ENCODE measurements at regions not wholly inside any gene's neighbourhood (a gene's known extent, or its start where the extent isn't known, plus 50 kb on each side); places are given as distances from the start of the nearest gene placed in this dataset.
A peak's percentile ranks its signal among the peaks of the same experiment; 100 is the strongest.
"Not testable (repeated sequence)": the region's sequence is repeated elsewhere in the genome, so short reads cannot be mapped to it uniquely, and the experiment has no call there.

DNA sequence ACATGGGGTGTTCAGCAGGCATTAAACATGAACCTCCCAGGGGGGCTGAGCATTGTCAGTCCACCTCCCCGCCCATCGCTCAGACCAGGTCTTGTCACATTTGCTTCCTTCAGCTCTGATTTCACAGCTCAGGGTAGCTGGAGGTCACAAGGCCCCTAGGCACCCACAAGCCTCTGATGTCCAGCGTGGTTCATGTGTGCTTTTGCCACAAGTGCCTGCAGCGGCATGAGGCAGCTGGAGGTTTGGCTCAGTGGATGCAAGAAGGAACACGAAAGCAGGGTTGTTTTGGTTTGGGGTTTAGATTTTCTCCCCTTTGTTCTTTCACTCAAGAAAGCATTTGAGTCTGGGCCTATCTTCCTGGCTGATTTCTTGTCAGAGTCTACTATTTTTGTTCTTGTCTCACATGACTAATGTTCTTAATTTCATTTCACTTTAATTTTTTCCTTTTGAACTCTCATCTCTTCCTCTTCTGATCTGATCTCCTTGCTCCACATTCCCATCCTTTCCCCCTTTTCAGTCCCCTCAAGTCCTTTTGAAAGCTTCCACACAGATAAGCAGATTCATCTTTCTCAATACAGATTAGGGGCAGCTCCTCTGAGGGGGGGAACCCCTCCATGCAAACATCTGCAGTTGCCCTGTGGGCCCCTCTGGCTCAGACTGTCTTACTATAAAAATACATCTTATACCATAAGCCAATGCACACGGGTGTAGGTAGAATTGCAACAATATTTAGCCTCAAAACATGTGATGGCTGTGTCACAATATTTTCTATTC is 68.1 kb upstream of the CEP85L start:
- DNase-seq = peak; percentile 28

DNA sequence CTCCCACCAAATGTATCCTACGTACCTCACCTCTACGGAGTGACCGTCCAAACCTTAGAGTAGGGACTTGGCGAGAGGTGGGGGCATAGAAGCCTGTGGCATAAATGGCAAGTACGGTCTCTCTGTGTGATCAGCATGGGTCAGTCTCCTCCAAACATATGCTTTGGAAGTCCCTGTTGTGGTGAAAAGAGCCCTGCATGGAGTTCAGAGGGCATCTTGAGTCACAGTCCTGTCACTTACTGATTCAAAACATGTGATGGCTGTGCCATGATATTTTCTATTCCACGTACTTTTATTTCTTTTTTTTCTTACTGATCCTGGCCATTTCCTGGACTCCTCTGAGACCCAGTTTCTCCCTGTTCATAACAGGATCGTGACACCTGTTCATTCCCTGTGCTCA is 67.5 kb upstream of the CEP85L start:
- DNase-seq = no peak

DNA sequence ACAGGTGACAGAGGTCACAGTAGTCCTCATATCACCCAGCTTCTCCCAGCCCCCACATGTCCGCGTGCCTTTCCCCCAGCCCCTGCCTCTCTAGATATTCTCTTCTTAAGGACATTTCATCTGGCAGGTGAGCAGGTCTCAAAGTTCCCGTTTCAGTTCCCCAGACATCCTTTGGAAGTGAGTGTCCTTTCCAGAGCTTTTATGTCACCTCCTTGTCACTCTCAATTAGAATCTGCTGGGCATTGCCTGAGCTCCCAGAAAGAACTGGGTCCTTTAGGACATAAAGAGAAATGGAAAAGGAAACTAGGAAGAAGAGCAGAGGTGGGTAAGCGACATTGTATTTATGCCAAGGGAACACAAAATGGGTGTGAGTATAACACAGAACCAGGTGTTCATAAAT is 66.9 kb upstream of the CEP85L start:
- DNase-seq = no peak

DNA sequence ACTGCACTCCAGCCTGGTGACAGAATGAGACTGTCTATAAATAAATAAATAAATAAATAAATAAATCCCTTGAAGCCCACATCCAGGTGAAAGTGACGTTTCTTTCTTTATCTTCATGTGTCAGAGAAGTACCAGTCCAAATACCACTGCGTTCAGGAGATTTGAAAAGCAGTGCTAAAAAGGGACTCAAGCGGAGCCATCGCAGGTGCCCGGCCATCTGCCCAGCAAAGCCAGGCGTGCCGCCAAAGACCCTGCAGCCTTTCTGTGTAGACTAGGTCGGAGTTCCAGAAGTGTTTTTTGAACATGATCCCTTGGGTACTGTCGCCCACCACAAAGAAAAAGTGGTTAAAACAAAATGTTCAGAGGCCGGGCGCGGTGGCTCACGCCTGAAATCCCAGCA is 65.7 kb upstream of the CEP85L start:
- DNase-seq = no peak

DNA sequence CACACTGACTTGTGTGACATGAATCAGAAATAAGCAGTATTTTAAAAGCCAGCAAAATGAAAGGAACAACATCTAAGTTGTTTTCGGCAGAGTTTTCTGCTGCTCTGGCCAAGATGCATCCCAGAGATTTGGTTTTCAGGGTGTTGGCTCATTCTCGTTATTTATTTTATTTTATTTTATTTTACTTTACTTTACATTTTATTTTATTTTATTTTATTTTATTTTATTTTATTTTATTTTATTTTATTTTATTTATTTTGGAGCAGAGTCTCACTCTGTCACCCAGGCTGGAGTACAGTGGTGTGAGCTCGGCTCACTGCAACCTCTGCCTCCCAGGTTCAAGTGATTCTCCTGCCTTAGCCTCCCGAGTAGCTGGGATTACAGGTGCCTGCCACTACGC is 64.5 kb upstream of the CEP85L start:
- DNase-seq = not testable (repeated sequence)

DNA sequence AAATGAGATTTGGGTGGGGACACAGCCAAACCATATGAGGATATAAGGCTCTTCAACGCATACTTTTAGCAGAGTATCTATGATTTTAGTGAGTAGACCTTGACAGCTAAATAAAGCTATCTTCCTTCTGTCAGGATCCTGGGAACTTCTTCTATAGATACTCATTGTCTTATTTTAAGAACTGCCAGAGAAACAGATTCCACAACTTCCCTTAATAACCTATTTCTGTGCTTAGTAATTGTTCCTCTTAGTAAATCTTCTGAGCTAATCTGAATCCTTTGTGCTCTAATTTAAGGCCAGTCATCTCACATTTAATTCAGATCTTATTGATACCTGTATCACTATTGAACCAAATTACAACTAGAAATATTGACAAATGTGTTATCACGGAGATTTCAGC is 64.0 kb upstream of the CEP85L start:
- DNase-seq = no peak

DNA sequence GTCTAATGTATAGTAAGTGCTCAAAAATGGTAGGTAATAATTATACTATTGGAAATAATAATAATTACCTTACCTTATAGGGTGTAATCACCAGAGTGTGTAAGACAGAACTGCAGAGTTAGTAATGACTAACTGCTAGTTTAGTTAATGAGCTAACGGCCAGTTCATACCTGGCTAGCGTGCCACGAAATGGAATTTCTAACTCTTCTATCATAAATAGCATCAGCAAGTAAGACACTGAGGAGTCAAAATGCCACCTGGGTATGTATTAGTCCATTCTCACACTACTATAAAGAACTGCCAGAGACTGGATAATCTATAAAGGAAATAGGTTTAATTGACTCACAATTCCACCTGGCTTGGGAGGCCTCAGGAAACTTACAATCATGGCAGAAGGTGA is 63.4 kb upstream of the CEP85L start:
- DNase-seq = no peak

DNA sequence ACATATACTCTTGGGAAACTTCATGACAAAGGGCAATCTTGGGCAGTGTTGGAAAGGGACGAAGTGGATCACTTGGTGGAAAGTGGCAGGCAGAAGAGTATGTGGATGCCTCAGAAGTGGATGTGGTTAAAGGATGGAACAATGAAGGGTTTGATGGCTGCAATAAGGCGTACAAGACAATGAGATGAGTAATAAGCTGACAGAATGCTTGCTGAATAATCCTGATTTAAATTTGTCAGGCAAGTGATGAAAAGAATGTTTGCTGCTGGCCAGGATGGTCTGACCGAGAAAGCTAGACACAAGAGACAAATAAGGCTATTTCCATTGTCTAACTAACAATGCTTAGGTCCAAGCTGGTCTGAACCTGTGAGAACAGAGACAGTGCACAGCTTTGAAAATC is 61.6 kb upstream of the CEP85L start:
- no peak for DNase-seq

DNA sequence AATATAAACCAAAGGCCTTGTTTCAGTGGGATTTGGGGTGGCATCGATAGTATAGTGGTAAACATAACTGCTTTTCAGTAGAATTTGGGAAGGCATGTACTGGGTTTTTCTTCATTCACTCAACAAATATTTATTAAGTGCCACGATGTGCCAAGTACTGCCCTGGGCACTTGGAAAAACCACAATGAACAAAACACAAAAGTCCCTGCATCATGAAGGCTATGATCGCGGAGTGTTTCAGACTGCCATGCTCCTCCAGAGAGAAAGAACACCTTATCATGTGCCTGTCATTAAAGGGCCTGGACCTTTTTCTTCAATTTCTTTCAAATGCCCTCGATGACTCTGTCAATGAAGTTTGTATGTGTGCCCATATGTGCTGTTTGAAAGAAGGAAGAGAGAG is 59.2 kb upstream of the CEP85L start:
- DNase-seq = no peak

DNA sequence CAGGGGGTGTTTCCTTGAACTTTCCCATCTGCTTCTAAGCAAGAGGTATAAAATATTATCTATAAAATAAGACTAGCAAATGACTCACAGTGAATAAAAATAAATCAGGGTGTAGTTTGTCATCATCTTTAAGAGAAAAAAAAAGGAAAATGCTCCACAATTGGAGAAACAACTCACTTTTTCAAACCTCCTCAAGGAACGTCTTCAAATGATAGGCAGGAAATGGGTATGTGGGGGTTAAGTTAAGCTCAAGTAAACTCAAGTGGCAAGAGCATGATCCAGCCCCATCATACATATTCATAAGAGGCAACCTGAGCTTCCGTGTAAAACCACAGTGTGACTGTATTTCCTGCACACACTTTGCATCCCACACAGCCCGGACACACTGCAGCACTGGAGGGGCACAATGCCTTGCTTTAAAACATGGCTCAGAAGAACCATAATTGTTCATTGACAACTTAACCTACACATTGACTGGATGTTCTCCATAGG is 58.5 kb upstream of the CEP85L start:
- DNase-seq = peak; percentile 42

DNA sequence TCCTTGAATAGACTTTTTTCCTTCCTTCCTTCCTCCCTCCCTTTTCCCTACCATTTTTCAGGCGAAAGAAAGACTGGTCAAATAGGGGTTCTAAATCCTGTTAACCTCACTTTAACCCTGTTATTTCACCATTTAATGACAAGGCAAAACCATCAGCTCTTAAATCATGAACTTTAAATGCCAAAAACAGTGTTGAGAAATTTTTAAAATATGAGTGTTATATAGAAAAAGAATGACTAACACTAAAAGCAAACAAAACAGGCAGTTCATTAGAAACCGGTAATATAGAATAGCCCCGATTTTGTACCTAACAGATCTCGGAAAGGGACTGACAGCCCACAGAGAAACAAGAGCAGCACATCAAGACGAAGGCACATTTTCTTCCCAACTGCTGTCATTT is 57.4 kb upstream of the CEP85L start:
- DNase-seq = no peak

DNA sequence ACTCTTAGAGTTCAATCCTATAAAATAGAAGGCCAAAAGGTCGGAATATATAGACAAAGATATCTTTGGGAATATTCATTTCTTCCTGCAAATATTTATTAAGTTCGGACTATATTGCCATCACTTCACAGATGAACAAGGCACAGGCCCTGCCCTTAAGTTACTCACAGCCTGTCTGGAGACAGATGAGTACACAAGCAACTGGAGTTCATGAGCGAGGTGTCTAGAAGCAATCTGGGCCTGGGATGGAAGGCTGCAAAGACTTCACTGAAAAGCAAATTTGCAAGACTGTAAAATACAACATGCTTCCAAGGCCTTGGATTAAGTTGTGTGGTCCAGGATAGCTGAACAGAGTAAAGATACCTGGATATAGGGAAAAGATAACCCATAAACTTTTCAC is 56.7 kb upstream of the CEP85L start:
- no peak for DNase-seq

DNA sequence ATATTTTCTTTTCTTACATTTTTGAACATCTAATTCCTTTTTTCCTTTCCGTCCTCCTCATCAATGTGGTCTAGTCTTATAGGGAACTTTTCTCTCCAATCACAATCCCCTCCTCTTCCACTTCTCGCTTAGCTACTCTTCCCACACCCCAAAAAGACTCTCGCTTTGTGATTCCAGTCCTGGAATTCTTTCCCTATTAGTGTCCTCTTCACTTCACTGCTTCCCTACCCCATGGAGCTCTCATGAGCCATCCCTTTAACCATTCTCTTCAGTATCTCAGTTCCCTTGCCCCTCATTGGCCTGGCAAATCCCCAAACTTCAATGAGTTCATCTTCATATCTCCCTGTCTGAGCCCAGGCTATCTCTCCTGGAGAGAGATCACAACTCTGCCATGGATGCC is 55.3 kb upstream of the CEP85L start:
- DNase-seq = no peak

DNA sequence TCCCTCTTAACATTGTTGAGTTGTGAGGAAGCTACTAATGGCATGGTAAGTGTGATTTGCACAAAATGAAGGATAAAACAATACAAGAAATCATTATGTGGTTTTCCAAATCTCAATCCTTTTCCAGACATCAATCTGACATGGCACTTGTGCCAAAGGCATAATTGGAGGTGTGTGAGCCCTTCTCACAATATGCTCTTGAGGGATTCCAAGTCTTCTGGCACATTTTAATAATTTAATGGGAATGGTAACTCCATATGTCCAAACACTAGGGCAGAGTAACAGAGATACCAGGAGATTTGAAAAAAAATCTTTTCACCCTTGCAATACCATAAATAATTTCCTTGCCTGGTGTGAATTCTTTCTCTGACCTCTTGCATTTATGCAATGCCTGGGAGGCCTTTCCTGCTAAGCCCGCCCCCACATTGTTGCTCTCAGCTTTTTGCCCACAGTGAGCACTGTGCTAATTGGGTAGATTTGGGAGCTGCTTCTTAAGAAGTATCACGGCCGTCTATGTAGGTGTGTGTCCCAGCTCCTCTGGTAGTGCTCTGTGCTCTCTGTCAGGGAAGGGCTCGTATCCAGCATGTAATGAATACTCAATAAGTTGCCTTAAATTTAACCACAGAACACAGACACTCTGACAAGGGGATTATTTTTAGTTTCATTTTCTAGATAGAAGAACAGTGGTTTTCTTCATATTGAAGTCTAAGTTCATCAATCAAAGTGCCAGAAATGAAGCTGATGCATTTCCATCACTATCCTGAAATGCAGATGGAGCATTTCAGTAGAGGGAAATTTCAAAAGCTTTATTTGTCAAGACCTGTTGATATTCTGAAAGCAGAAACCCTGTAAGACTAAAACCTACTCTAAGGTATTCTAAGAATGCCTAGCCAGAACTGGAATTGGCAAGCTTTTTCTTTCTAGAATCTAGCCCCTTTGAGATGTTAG is 54.4 kb upstream of the CEP85L start:
- DNase-seq = no peak

DNA sequence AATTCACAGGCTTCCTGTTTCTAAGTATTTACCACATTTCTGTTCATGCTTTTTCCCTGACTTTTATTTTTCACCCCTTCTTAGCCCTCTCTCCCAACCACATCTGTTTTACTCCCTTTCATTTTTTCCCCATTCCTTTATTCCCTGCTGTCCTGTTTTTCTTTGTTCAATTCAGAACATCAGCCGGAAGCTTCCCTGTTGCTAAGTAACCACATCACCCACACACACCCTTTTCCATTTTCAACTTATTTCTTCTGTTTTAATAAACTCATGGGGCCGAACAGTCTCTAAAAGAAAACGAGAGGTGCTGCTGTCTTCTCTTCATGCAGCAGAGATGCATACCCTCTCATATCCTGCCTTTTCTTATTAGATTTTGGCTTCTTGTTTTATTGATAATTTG is 53.5 kb upstream of the CEP85L start:
- peak; percentile 52 for DNase-seq

DNA sequence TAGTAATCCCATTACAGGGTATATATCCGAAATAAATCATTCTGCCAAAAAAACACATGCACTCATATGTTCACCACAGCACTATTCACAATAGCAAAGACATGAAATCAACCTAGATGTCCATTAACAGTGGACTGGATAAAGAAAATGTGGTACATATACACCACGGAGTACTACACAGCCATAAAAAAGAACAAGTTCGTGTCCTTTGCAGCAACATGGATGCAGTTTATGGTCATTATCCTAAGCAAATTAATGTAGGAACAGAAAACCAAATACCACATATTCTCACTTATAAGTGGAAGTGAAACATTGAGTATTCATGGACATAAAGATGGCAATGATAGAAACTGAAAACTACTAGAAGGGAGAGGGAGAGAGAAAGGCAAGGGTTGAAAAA is 49.9 kb upstream of the CEP85L start:
- DNase-seq = not testable (repeated sequence)
